SK-N-SH (cell line): ENCODE measurements at regions not wholly inside any gene's neighbourhood (a gene's known extent, or its start where the extent isn't known, plus 50 kb on each side); places are given as distances from the start of the nearest gene placed in this dataset.
"Not testable (repeated sequence)": the region's sequence is repeated elsewhere in the genome, so short reads cannot be mapped to it uniquely, and the experiment has no call there.

Experiments
- CTCF ChIA-PET: fragments of 300-600, 350-600 bp; formaldehyde crosslinking; extraction: SDS; loops from one replicate; lab custom pipeline; 2021; lab: Yijun Ruan, JAX
- POLR2A ChIA-PET: fragments of 350-600 bp; sonication (Branson Sonifier 250); formaldehyde crosslinking; extraction: SDS; loops from one replicate; lab custom pipeline; 2020; ENCODE audit warnings: antibody characterized with exemption, inconsistent platforms; lab: Yijun Ruan, JAX
- DNase-seq: peaks from one replicate; pipeline ENCODE4 v3.0.0; 2012
- H2AFZ ChIP-seq: fragments of 200-600 bp; sonication (generic); 2 replicates; pipeline ENCODE4 v1.8.1; 2016; ENCODE audit warnings: antibody characterized with exemption, mild to moderate bottlenecking, low read depth
- H3F3A ChIP-seq: fragments of 200-600 bp; sonication (generic); replicated peaks from 2 replicates; pipeline ENCODE3; 2016; ENCODE audit warnings: antibody characterized with exemption, mild to moderate bottlenecking; ENCODE audit not compliant: insufficient read depth
- H3K27ac ChIP-seq, 2 experiments: fragments of 200-500 bp in 1 of 2; fragments of 200-600 bp in 1 of 2; sonication (Bioruptor generic) in 1 of 2; sonication (generic), shearing (Covaris generic) in 1 of 2; 2 replicates each; pipeline versions ENCODE4 v1.5.1 to v1.6.1; 2014 to 2016; ENCODE audit warnings: low read depth in 2 of 2, inconsistent platforms in 1 of 2, low read length in 1 of 2, mild to moderate bottlenecking in 1 of 2, mixed read lengths in 1 of 2
- H3K27me3 ChIP-seq: fragments of 200-600 bp; sonication (generic), shearing (Covaris generic); 2 replicates; pipeline ENCODE4 v1.6.1; 2016; ENCODE audit warnings: mixed run types; ENCODE audit not compliant: insufficient read depth
- H3K36me3 ChIP-seq, 2 experiments: fragments of 200-500 bp in 1 of 2; fragments of 200-600 bp in 1 of 2; sonication (Bioruptor generic) in 1 of 2; sonication (generic) in 1 of 2; replicated peaks in 1 of 2; 2 replicates each; pipeline versions ENCODE3 to v1.5.1; 2014 to 2016; ENCODE audit warnings: low read length in 1 of 2, mild to moderate bottlenecking in 1 of 2; ENCODE audit not compliant: insufficient read depth in 2 of 2, control insufficient read depth in 1 of 2
- H3K4me1 ChIP-seq, 2 experiments: fragments of 200-500 bp in 1 of 2; fragments of 200-600 bp in 1 of 2; sonication (Bioruptor generic) in 1 of 2; sonication (generic), shearing (Covaris generic) in 1 of 2; 2 replicates each; pipeline versions ENCODE4 v1.5.1 to v1.6.1; 2014 to 2016; ENCODE audit warnings: low read depth in 1 of 2, low read length in 1 of 2, mixed run types in 1 of 2; ENCODE audit not compliant: insufficient read depth in 2 of 2, control insufficient read depth in 1 of 2
- H3K4me2 ChIP-seq: fragments of 200-600 bp; sonication (generic), shearing (Covaris generic); 2 replicates; pipeline ENCODE4 v1.6.1; 2017; ENCODE audit warnings: mixed run types
- H3K4me3 ChIP-seq, 2 experiments: fragments of 200-500 bp in 1 of 2; fragments of 200-600 bp in 1 of 2; sonication (Bioruptor generic) in 1 of 2; sonication (generic), shearing (Covaris generic) in 1 of 2; 2 replicates each; pipeline versions ENCODE4 v1.5.1 to v1.8.1; 2014 to 2016; ENCODE audit warnings: low read depth in 2 of 2, inconsistent platforms in 1 of 2, low read length in 1 of 2, mild to moderate bottlenecking in 1 of 2, mixed read lengths in 1 of 2, moderate library complexity in 1 of 2
- H3K79me2 ChIP-seq: fragments of 200-600 bp; sonication (generic); 2 replicates; pipeline ENCODE4 v1.8.1; 2017; ENCODE audit warnings: mild to moderate bottlenecking; ENCODE audit not compliant: insufficient read depth
- H3K9ac ChIP-seq: fragments of 200-600 bp; sonication (generic); 2 replicates; pipeline ENCODE4 v1.6.1; 2017; ENCODE audit warnings: mixed run types
- H3K9me2 ChIP-seq: fragments of 200-600 bp; sonication (generic); 2 replicates; pipeline ENCODE4 v1.6.1; 2017; ENCODE audit warnings: mixed run types
- H3K9me3 ChIP-seq: fragments of 200-600 bp; sonication (generic); 2 replicates; pipeline ENCODE4 v1.6.1; 2017; ENCODE audit warnings: mixed run types, mild to moderate bottlenecking, moderate library complexity
- H4K20me1 ChIP-seq: fragments of 200-600 bp; sonication (generic); 2 replicates; pipeline ENCODE4 v1.6.1; 2017; ENCODE audit warnings: mild to moderate bottlenecking, mixed run types; ENCODE audit not compliant: insufficient read depth
- EP300 ChIP-seq, 2 experiments: IDR thresholded peaks; 2 replicates each; pipeline versions ENCODE4 v1.4.0 to v1.6.1; 2012; ENCODE audit warnings: borderline replicate concordance in 1 of 2, low read depth in 1 of 2, low read length in 1 of 2
- GATA2 ChIP-seq: sonication (generic); formaldehyde crosslinking; IDR thresholded peaks from 2 replicates; pipeline ENCODE4 v1.5.0; 2020; ENCODE audit warnings: mild to moderate bottlenecking, missing genetic modification reagents
- NRF1 ChIP-seq: IDR thresholded peaks from 2 replicates; pipeline ENCODE4 v1.6.1; 2012; ENCODE audit warnings: low read depth, mild to moderate bottlenecking, low read length
- RAD21 ChIP-seq: IDR thresholded peaks from 2 replicates; pipeline ENCODE4 v1.6.1; 2012; ENCODE audit warnings: mild to moderate bottlenecking, low read length
- RCOR1 ChIP-seq: fragments of 150-350 bp; IDR thresholded peaks from 2 replicates; pipeline ENCODE4 v1.6.1; 2017; ENCODE audit warnings: antibody characterized with exemption, low read length
- REST ChIP-seq: IDR thresholded peaks from 2 replicates; pipeline ENCODE4 v1.6.1; 2012; ENCODE audit warnings: mild to moderate bottlenecking, low read depth, low read length, moderate library complexity
- YY1 ChIP-seq: IDR thresholded peaks from 2 replicates; pipeline ENCODE4 v1.4.0; 2012; ENCODE audit warnings: low read depth, mild to moderate bottlenecking
- WGBS: methylation state at CpG from one replicate; pipeline ENCODE4 v1.1.6; 2017; ENCODE audit warnings: low lambda C conversion rate; 5-methylcytosine and 5-hydroxymethylcytosine counted together
- TF ChIP-seq, protein P1 (sequence below): fragments of 150-350 bp; IDR thresholded peaks from 2 replicates; pipeline ENCODE4 v1.6.1; 2016; ENCODE audit warnings: mild to moderate bottlenecking, low read depth, low read length
- TF ChIP-seq, protein P2 (sequence below): fragments of 200-600 bp; sonication (generic); IDR thresholded peaks from 2 replicates; pipeline ENCODE4 v1.6.1; 2017; ENCODE audit warnings: antibody characterized with exemption, mild to moderate bottlenecking, moderate library complexity

GRCh38 chr1:106406114-106406513 is 650.4 kb upstream of the PRMT6 start:
- Histone ChIP-seq H3K27me3 (no peaks in the 10 kb centered on the region), H3K27ac (peak overlapping the region in 1 of 2 experiments; percentile 74; a peak in 1 of 4 replicates), H2AFZ (no peak overlapping the region), H3K36me3 (no peaks in the 10 kb centered on the region), H3F3A (no peaks in the 10 kb centered on the region), H3K9me2 (no peaks in the 10 kb centered on the region), H3K4me1 (peaks cover 0 to 5% of the 10 kb centered on the region in 2 experiments; a peak in 2 of 4 replicates), H3K4me3 (no peak overlapping the region), H4K20me1 (no peaks in the 10 kb centered on the region), H3K79me2 (no peaks in the 10 kb centered on the region), H3K9ac (no peak overlapping the region), H3K9me3 (no peaks in the 10 kb centered on the region), H3K4me2 (no peak overlapping the region)
- whole genome bisulfite sequencing, result 5% methylated on average over 1 of the region's 1 CpG
- ChIA-PET CTCF (interaction anchor here (0.8 kb wide), 1 partner anchor 11 kb away, joined by 3 read pairs; no protein-coding TSS in a partner anchor), POLR2A (no interaction called here)
- TF ChIP-seq, protein P1, sequence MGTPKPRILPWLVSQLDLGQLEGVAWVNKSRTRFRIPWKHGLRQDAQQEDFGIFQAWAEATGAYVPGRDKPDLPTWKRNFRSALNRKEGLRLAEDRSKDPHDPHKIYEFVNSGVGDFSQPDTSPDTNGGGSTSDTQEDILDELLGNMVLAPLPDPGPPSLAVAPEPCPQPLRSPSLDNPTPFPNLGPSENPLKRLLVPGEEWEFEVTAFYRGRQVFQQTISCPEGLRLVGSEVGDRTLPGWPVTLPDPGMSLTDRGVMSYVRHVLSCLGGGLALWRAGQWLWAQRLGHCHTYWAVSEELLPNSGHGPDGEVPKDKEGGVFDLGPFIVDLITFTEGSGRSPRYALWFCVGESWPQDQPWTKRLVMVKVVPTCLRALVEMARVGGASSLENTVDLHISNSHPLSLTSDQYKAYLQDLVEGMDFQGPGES, result no peak
- TF ChIP-seq YY1 (no peak), GATA2 (CRISPR knock-in tag) (peak; percentile 89), RCOR1 (peak; percentile 75), RAD21 (0 out of 2 replicates have a peak, but pooled peaks have one; percentile 4), NRF1 (no peak), EP300 (IDR thresholded peaks at IDR 0.05; ENCODE audit: borderline replicate concordance in 1 of 2, low read depth in 1 of 2, low read length in 1 of 2) (peak in 1 of 2 experiments; percentile 87; a peak in 2 of 4 replicates), REST (no peak)
- TF ChIP-seq, protein P2, sequence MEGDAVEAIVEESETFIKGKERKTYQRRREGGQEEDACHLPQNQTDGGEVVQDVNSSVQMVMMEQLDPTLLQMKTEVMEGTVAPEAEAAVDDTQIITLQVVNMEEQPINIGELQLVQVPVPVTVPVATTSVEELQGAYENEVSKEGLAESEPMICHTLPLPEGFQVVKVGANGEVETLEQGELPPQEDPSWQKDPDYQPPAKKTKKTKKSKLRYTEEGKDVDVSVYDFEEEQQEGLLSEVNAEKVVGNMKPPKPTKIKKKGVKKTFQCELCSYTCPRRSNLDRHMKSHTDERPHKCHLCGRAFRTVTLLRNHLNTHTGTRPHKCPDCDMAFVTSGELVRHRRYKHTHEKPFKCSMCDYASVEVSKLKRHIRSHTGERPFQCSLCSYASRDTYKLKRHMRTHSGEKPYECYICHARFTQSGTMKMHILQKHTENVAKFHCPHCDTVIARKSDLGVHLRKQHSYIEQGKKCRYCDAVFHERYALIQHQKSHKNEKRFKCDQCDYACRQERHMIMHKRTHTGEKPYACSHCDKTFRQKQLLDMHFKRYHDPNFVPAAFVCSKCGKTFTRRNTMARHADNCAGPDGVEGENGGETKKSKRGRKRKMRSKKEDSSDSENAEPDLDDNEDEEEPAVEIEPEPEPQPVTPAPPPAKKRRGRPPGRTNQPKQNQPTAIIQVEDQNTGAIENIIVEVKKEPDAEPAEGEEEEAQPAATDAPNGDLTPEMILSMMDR, result no peak
- DNase-seq, result peak; percentile 22

DNA sequence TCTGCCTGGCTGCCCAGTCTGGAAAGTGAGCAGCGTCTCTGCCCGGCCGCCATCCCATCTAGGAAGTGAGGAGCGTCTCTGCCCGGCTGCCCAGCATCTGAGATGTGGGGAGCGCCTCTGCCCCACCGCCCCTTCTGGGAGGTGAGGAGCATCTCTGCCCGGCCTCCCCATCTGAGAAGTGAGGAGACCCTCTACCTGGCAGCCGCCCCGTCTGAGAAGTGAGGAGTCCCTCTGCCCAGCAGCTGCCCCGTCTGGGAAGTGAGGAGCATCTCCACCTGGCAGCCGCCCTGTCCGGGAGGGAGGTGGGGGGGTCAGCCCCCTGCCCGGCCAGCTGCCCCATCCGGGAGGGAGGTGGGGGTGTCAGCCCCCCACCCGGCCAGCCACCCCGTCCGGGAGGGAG is 644.2 kb upstream of the PRMT6 start:
- H3K9ac ChIP-seq, H3K36me3 ChIP-seq, H3K4me2 ChIP-seq, H2AFZ ChIP-seq, H3K27me3 ChIP-seq, H3K9me2 ChIP-seq, H4K20me1 ChIP-seq, H3F3A ChIP-seq, H3K4me1 ChIP-seq, H3K27ac ChIP-seq, CTCF ChIA-PET, DNase-seq, H3K9me3 ChIP-seq, H3K4me3 ChIP-seq, H3K79me2 ChIP-seq, POLR2A ChIA-PET: not testable (repeated sequence)
- WGBS, result 80% methylated on average over 1 of the region's 18 CpGs
